HUDEP-2 (cell line): ENCODE measurements at regions not wholly inside any gene's neighbourhood (a gene's known extent, or its start where the extent isn't known, plus 50 kb on each side); places are given as distances from the start of the nearest gene placed in this dataset.

Experiments
- DNase-seq, 76 experiments: peaks; one replicate each; lab custom pipeline; 2025; ENCODE audit not compliant: unreplicated experiment in 76 of 76; lab: John Stamatoyannopoulos, UW

- no peak for DNase-seq
Observed at GRCh38 chr2:163541943-163542342, 193.9 kb downstream of the FIGN start.

- no peak for DNase-seq
Observed at GRCh38 chr2:163541495-163541894, 194.3 kb downstream of the FIGN start.

- DNase-seq: no peak
Observed at GRCh38 chr2:163528640-163529217, 207.1 kb downstream of the FIGN start.

GRCh38 chr2:163527381-163527780 lies 208.4 kb downstream of the FIGN start:
- DNase-seq: no peak

GRCh38 chr2:163518762-163519161 lies 217.0 kb downstream of the FIGN start:
- DNase-seq: no peak

- no peak for DNase-seq
Observed at GRCh38 chr2:163515836-163516235, 220.0 kb downstream of the FIGN start.

- no peak for DNase-seq
Observed at GRCh38 chr2:163505281-163505680, 230.5 kb downstream of the FIGN start.

- DNase-seq: no peak
Observed at GRCh38 chr2:163493359-163494298, 242.2 kb downstream of the FIGN start.

- DNase-seq: no peak
Observed at GRCh38 chr2:163491850-163492249, 244.0 kb downstream of the FIGN start.

- no peak for DNase-seq
Observed at GRCh38 chr2:163490281-163490680, 245.5 kb downstream of the FIGN start.

- DNase-seq: no peak
Observed at GRCh38 chr2:163481515-163481914, 254.3 kb downstream of the FIGN start.

- no peak for DNase-seq
Observed at GRCh38 chr2:163479599-163479998, 256.2 kb downstream of the FIGN start.

GRCh38 chr2:163475815-163476214 lies 260.0 kb downstream of the FIGN start:
- DNase-seq: no peak

GRCh38 chr2:163474889-163475288 lies 260.9 kb downstream of the FIGN start:
- no peak for DNase-seq

- no peak for DNase-seq
Observed at GRCh38 chr2:163474319-163474744, 261.5 kb downstream of the FIGN start.

GRCh38 chr2:163471947-163472346 lies 263.9 kb downstream of the FIGN start:
- DNase-seq: no peak

- peak in 1 of 76 experiments; percentile 2 for DNase-seq
Observed at GRCh38 chr2:163469561-163469962, 266.2 kb downstream of the FIGN start.

GRCh38 chr2:163467251-163467630 lies 268.6 kb downstream of the FIGN start:
- no peak for DNase-seq

GRCh38 chr2:163466331-163467250 lies 269.2 kb downstream of the FIGN start:
- DNase-seq: no peak

GRCh38 chr2:163465440-163465839 lies 270.4 kb downstream of the FIGN start:
- no peak for DNase-seq

GRCh38 chr2:163463411-163463810 lies 272.4 kb downstream of the FIGN start:
- no peak for DNase-seq
